Glomerular endothelial cell (primary cell): ENCODE measurements at regions not wholly inside any gene's neighbourhood (a gene's known extent, or its start where the extent isn't known, plus 50 kb on each side); places are given as distances from the start of the nearest gene placed in this dataset.
"Not testable (repeated sequence)": the region's sequence is repeated elsewhere in the genome, so short reads cannot be mapped to it uniquely, and the experiment has no call there.

Experiments
- DNase-seq: peaks from one replicate; pipeline ENCODE4 v3.0.0-alpha.2; 2011; ENCODE audit warnings: low read depth, low spot score; ENCODE audit errors: extremely low read depth

GRCh38 chr10:33630761-33631160, 296.3 kb upstream of the NRP1 start:
- no peak for DNase-seq

GRCh38 chr10:33627611-33628010, 293.1 kb upstream of the NRP1 start:
- DNase-seq, result no peak

GRCh38 chr10:33626798-33627466, 292.5 kb upstream of the NRP1 start:
- DNase-seq, result no peak

- DNase-seq, result no peak
These were observed 289.2 kb upstream of the NRP1 start for GRCh38 chr10:33623669-33624068.

- DNase-seq, result no peak
These were observed 286.6 kb upstream of the NRP1 start for GRCh38 chr10:33621101-33621500.

GRCh38 chr10:33618196-33618595, 283.7 kb upstream of the NRP1 start:
- DNase-seq, result no peak

GRCh38 chr10:33617381-33618080, 283.1 kb upstream of the NRP1 start:
- no peak for DNase-seq

GRCh38 chr10:33616956-33617355, 282.5 kb upstream of the NRP1 start:
- DNase-seq, result no peak

- DNase-seq, result no peak
These were observed 278.1 kb upstream of the NRP1 start for GRCh38 chr10:33612551-33612950.

GRCh38 chr10:33612116-33612515, 277.6 kb upstream of the NRP1 start:
- DNase-seq, result no peak

GRCh38 chr10:33611423-33611822, 277.0 kb upstream of the NRP1 start:
- no peak for DNase-seq

- no peak for DNase-seq
These were observed 275.1 kb upstream of the NRP1 start for GRCh38 chr10:33609546-33609945.

GRCh38 chr10:33602278-33602677, 267.8 kb upstream of the NRP1 start:
- DNase-seq, result no peak

GRCh38 chr10:33600381-33600780, 265.9 kb upstream of the NRP1 start:
- no peak for DNase-seq

GRCh38 chr10:33596422-33596821, 262.0 kb upstream of the NRP1 start:
- DNase-seq, result no peak

GRCh38 chr10:33594475-33594874, 260.0 kb upstream of the NRP1 start:
- no peak for DNase-seq

- no peak for DNase-seq
These were observed 254.6 kb upstream of the NRP1 start for GRCh38 chr10:33588974-33589600.

- DNase-seq, result not testable (repeated sequence)
These were observed 250.1 kb upstream of the NRP1 start for GRCh38 chr10:33584596-33584995.

GRCh38 chr10:33579996-33580395, 245.5 kb upstream of the NRP1 start:
- DNase-seq, result no peak

- no peak for DNase-seq
These were observed 239.1 kb upstream of the NRP1 start for GRCh38 chr10:33573606-33574005.

- DNase-seq, result no peak
These were observed 237.1 kb upstream of the NRP1 start for GRCh38 chr10:33571616-33572015.

- DNase-seq, result no peak
These were observed 236.0 kb upstream of the NRP1 start for GRCh38 chr10:33570495-33570894.
